ENCODE measurements at regions not wholly inside any gene's neighbourhood (a gene's known extent, or its start where the extent isn't known, plus 50 kb on each side); places are given as distances from the start of the nearest gene placed in this dataset.

DNA sequence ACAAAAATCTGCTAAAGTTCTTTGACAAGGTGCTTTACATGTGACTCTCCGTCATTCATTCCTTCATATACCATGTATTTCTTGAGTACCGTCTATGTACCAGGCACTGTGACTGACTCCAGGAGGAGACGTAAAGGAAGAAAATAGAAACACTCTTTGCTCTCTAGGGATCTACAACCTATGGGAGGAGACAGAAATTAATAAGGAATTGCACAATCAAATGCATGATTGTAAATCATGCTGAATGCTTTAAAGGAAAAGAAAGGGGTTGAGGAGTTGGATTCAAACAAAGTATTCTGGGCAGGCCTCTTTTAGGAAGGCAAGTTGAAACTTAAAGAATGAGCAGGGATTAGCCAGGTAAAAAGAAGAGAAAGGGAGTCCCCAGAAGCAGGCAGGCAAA, 239.1 kb upstream of the FGGY start:
- Histone ChIP-seq H3K27me3 (ENCODE audit: insufficient read depth, low read length, poor library complexity, severe bottlenecking) (no peaks in the 10 kb centered on the region), H3K4me3 (ENCODE audit: low read length, poor library complexity, severe bottlenecking) (no peak overlapping the region), H3K9me3 (ENCODE audit: insufficient read depth, low read depth, low read length) (no peaks in the 10 kb centered on the region), H3K4me1 (ENCODE audit: insufficient read depth, low read length, poor library complexity, severe bottlenecking) (peaks cover 12% of the 10 kb centered on the region), H2AFZ (ENCODE audit: low read length) (no peak overlapping the region), H3K9ac (ENCODE audit: low read depth, low read length, poor library complexity, severe bottlenecking) (no peak overlapping the region), H3K79me2 (ENCODE audit: insufficient read depth, low read length) (no peaks in the 10 kb centered on the region), H3K9me2 (replicated peaks; ENCODE audit: low read depth, low read length) (no peaks in the 10 kb centered on the region), H3K36me3 (ENCODE audit: insufficient read depth, low read length) (no peaks in the 10 kb centered on the region), H3F3A (ENCODE audit: low read depth) (no peaks in the 10 kb centered on the region), H3K4me2 (ENCODE audit: low read depth, low read length, poor library complexity, severe bottlenecking) (no peak overlapping the region), H4K20me1 (ENCODE audit: insufficient read depth, low read length, poor library complexity, severe bottlenecking) (no peaks in the 10 kb centered on the region)
- no peak for TF ChIP-seq EZH2phosphoT487 (IDR thresholded peaks at IDR 0.05; ENCODE audit: borderline replicate concordance)
- no peak for TF ChIP-seq CTCF (conservative IDR thresholded peaks at IDR 0.05; ENCODE audit: low read length)

- H4K20me1 ChIP-seq (ENCODE audit: insufficient read depth, low read length, poor library complexity, severe bottlenecking), result no peaks in the 10 kb centered on the region
- H3K4me2 ChIP-seq (ENCODE audit: low read depth, low read length, poor library complexity, severe bottlenecking), result no peak overlapping the region
These were observed 238.0 kb upstream of the FGGY start for GRCh38 chr1:59058665-59059439.

DNA sequence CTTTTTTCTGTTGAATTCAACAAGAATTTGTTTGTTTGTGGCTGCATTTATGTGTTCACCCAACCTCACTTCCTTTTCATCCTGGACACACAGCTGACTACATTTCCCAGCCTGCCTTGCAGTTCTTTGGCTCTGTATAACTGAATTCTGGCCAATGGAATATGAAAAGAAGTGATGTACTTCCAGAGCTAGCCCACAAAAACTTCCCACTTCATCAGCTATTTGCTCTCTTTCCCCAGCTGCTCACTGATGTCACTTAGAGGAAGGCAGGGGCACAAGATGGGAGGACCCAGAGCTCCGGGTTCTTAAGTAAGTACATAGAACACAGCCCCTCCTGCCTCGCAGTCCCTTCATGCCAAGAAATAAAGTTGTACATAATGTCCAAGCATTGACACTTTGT, 235.0 kb upstream of the FGGY start:
- Histone ChIP-seq H3K9me2 (replicated peaks; ENCODE audit: low read depth, low read length) (no peaks in the 10 kb centered on the region), H3K4me1 (ENCODE audit: insufficient read depth, low read length, poor library complexity, severe bottlenecking) (peaks cover 22% of the 10 kb centered on the region), H3K4me3 (ENCODE audit: low read length, poor library complexity, severe bottlenecking) (peak overlapping the region; percentile 10), H3K9me3 (ENCODE audit: insufficient read depth, low read depth, low read length) (no peaks in the 10 kb centered on the region), H3K4me2 (ENCODE audit: low read depth, low read length, poor library complexity, severe bottlenecking) (peak overlapping the region; percentile 44), H2AFZ (ENCODE audit: low read length) (peak overlapping the region; percentile 62), H3K27me3 (ENCODE audit: insufficient read depth, low read length, poor library complexity, severe bottlenecking) (no peaks in the 10 kb centered on the region), H3K36me3 (ENCODE audit: insufficient read depth, low read length) (no peaks in the 10 kb centered on the region), H3F3A (ENCODE audit: low read depth) (no peaks in the 10 kb centered on the region), H3K9ac (ENCODE audit: low read depth, low read length, poor library complexity, severe bottlenecking) (no peak overlapping the region), H3K79me2 (ENCODE audit: insufficient read depth, low read length) (no peaks in the 10 kb centered on the region), H4K20me1 (ENCODE audit: insufficient read depth, low read length, poor library complexity, severe bottlenecking) (no peaks in the 10 kb centered on the region)
- TF ChIP-seq EZH2phosphoT487 (IDR thresholded peaks at IDR 0.05; ENCODE audit: borderline replicate concordance) (no peak), CTCF (conservative IDR thresholded peaks at IDR 0.05; ENCODE audit: low read length) (no peak)

More at GRCh38 chr1:59058665-59059439, 238.0 kb upstream of the FGGY start:
- Histone ChIP-seq H3K9me3 (ENCODE audit: insufficient read depth, low read depth, low read length) (no peaks in the 10 kb centered on the region), H2AFZ (ENCODE audit: low read length) (no peak overlapping the region), H3K27me3 (ENCODE audit: insufficient read depth, low read length, poor library complexity, severe bottlenecking) (no peaks in the 10 kb centered on the region), H3K4me1 (ENCODE audit: insufficient read depth, low read length, poor library complexity, severe bottlenecking) (peaks cover 21% of the 10 kb centered on the region), H3F3A (ENCODE audit: low read depth) (no peaks in the 10 kb centered on the region), H3K79me2 (ENCODE audit: insufficient read depth, low read length) (no peaks in the 10 kb centered on the region), H3K9me2 (replicated peaks; ENCODE audit: low read depth, low read length) (no peaks in the 10 kb centered on the region), H3K4me3 (ENCODE audit: low read length, poor library complexity, severe bottlenecking) (no peak overlapping the region), H3K36me3 (ENCODE audit: insufficient read depth, low read length) (no peaks in the 10 kb centered on the region), H3K9ac (ENCODE audit: low read depth, low read length, poor library complexity, severe bottlenecking) (no peak overlapping the region)
- TF ChIP-seq EZH2phosphoT487 (IDR thresholded peaks at IDR 0.05; ENCODE audit: borderline replicate concordance) (no peak), CTCF (conservative IDR thresholded peaks at IDR 0.05; ENCODE audit: low read length) (no peak)

All from Loucy (cell line).